Common myeloid progenitor, CD34-positive (primary cell): ENCODE measurements at regions not wholly inside any gene's neighbourhood (a gene's known extent, or its start where the extent isn't known, plus 50 kb on each side); places are given as distances from the start of the nearest gene placed in this dataset.

Source experiments
- CTCF ChIA-PET: fragments of 350-600 bp; sonication (Branson Sonifier 250); formaldehyde crosslinking; loops from one replicate; lab custom pipeline; 2021; ENCODE audit warnings: antibody characterized with exemption; lab: Charles Lee
- POLR2A ChIA-PET: fragments of 350-600 bp; sonication (Branson Sonifier 250); formaldehyde crosslinking; loops from one replicate; lab custom pipeline; 2021; ENCODE audit warnings: antibody characterized with exemption; lab: Charles Lee
- DNase-seq, 3 donors: peaks; one replicate each; pipeline versions ENCODE4 v3.0.0 to v3.0.0-alpha.2; 2013
- H3K27ac ChIP-seq, 2 experiments: 1 replicate in 1 of 2; 2 replicates in 1 of 2; pipeline ENCODE4 v1.7.0; 2013; ENCODE audit warnings: inconsistent platforms in 2 of 2, low read length in 2 of 2, mild to moderate bottlenecking in 2 of 2, low read depth in 1 of 2, moderate library complexity in 1 of 2; ENCODE audit not compliant: severe bottlenecking in 2 of 2, insufficient read depth in 1 of 2, poor library complexity in 1 of 2
- H3K27me3 ChIP-seq, 5 experiments: replicated peaks in 2 of 5; 1 replicate in 3 of 5; 2 replicates in 2 of 5; pipeline versions ENCODE4 v1.6.1 to v1.7.0; 2013; ENCODE audit warnings: low read length in 4 of 5, mild to moderate bottlenecking in 2 of 5, moderate library complexity in 2 of 5, inconsistent platforms in 1 of 5; ENCODE audit not compliant: insufficient read depth in 5 of 5, control insufficient read depth in 4 of 5
- H3K36me3 ChIP-seq, 4 experiments: 1 replicate in 2 of 4; 2 replicates in 2 of 4; pipeline versions ENCODE4 v1.6.1 to v1.7.0; 2013; ENCODE audit warnings: low read length in 3 of 4, control low read depth in 1 of 4, mild to moderate bottlenecking in 1 of 4; ENCODE audit not compliant: control insufficient read depth in 4 of 4, insufficient read depth in 4 of 4
- H3K4me1 ChIP-seq, 4 experiments: 1 replicate in 3 of 4; 2 replicates in 1 of 4; pipeline versions ENCODE4 v1.6.1 to v1.7.1; 2013; ENCODE audit warnings: low read length in 3 of 4, mild to moderate bottlenecking in 3 of 4, control low read depth in 1 of 4, inconsistent platforms in 1 of 4, moderate library complexity in 1 of 4; ENCODE audit not compliant: control insufficient read depth in 4 of 4, insufficient read depth in 4 of 4; ENCODE audit errors: control extremely low read depth in 1 of 4
- H3K4me3 ChIP-seq, 7 experiments: 1 replicate in 4 of 7; 2 replicates in 3 of 7; pipeline versions ENCODE4 v1.5.1 to v1.7.0; 2013; ENCODE audit warnings: mild to moderate bottlenecking in 7 of 7, low read length in 6 of 7, moderate library complexity in 6 of 7, inconsistent platforms in 2 of 7, low read depth in 2 of 7, control low read depth in 1 of 7; ENCODE audit not compliant: insufficient read depth in 4 of 7, control insufficient read depth in 1 of 7; ENCODE audit errors: extremely low read depth in 1 of 7
- H3K9me3 ChIP-seq, 5 experiments: 1 replicate in 4 of 5; 2 replicates in 1 of 5; pipeline versions ENCODE4 v1.6.1 to v1.7.1; 2013; ENCODE audit warnings: low read length in 4 of 5, mild to moderate bottlenecking in 2 of 5, inconsistent platforms in 1 of 5, low read depth in 1 of 5, moderate library complexity in 1 of 5; ENCODE audit not compliant: control insufficient read depth in 4 of 5, insufficient read depth in 2 of 5; ENCODE audit errors: control extremely low read depth in 1 of 5
- WGBS: methylation state at CpG from one replicate; pipeline ENCODE4 v1.1.5; 2013; ENCODE audit not compliant: insufficient coverage; 5-methylcytosine and 5-hydroxymethylcytosine counted together

DNA sequence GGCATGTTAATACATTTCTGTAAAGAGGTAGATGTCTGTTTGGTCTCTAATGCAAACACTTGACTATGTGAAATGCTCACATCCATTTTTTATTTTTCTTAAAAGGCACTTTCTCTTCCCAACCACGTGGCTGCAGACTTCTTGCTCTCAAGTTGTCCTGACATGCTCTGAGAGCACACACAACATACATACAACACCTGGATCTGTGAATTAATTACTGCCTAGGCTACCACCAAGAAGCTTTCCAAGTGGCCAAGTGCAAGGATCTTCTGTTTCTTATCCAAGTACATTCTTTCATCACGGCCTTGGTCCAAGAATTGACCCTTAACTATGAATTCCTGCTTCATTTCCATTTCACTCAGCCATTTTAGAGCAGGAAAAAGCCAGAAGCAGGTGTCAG, 110.8 kb downstream of the SPRY1 start:
- CTCF ChIA-PET, result no interaction called here
- Histone ChIP-seq H3K36me3 (no peaks in the 10 kb centered on the region), H3K9me3 (no peaks in the 10 kb centered on the region), H3K27ac (no peak overlapping the region), H3K4me3 (no peak overlapping the region), H3K27me3 (no peaks in the 10 kb centered on the region), H3K4me1 (peaks cover 0 to 12% (median 3%) of the 10 kb centered on the region in 4 experiments)
- WGBS, result 65% methylated on average over 2 of the region's 2 CpGs
- DNase-seq, result no peak
- POLR2A ChIA-PET, result interaction anchor here (0.8 kb wide), 1 partner anchor 48 kb away, joined by 3 read pairs; no protein-coding TSS in a partner anchor

DNA sequence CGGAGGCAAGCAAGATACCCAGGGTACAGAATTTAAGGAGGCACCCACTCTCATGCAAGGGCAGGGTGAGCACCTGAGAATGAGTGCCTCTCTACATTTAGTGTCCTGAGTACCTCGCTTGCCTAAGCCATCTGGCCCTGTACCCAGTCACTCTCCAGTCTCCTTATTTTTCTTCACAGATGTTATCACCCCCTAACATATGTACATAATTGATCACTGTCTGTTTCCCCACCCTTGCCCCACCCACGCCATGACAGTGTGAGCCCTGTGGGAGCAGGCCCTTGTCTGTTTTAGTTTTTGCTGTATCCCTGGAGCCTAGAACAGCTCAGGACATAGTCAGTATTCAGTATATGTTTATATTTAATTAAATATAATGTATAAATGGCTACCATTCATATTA, 113.6 kb downstream of the SPRY1 start:
- 87% methylated on average over 2 of the region's 3 CpGs for WGBS
- CTCF ChIA-PET, result interaction anchor here (1.3 kb wide), 1 partner anchor 10 kb away, joined by 4 read pairs; no protein-coding TSS in a partner anchor
- H3K4me1 ChIP-seq, result peaks cover 0 to 7% (median 3%) of the 10 kb centered on the region in 4 experiments
- H3K27ac ChIP-seq, result no peak overlapping the region
- no peak overlapping the region for H3K4me3 ChIP-seq
- no peaks in the 10 kb centered on the region for H3K36me3 ChIP-seq
- POLR2A ChIA-PET, result no interaction called here
- DNase-seq, result peak in 1 of 3 donors; percentile 28
- H3K27me3 ChIP-seq, result no peaks in the 10 kb centered on the region
- no peaks in the 10 kb centered on the region for H3K9me3 ChIP-seq

DNA sequence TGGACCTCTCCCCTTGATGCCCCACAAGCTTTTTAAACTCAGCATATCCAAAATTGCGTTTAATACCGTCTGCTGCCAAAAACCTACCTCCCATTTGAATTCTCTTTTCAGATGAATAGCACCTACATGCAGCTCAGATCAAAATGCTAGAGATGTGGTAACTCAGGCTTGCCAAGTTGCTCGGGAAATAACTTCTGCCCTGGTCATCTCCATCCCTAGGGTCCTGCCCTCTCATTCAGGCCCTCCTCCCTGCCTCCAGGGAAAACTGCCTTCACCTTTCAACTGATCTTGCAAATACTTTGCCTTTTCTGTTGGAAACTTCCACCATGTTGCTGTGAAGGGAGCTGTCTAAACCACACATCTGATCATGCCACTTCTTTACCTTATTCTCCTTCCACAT, 114.1 kb downstream of the SPRY1 start:
- DNase-seq, result no peak
- H3K27ac ChIP-seq, result no peak overlapping the region
- no peaks in the 10 kb centered on the region for H3K36me3 ChIP-seq
- no peaks in the 10 kb centered on the region for H3K27me3 ChIP-seq
- no peaks in the 10 kb centered on the region for H3K9me3 ChIP-seq
- no peak overlapping the region for H3K4me3 ChIP-seq
- H3K4me1 ChIP-seq, result peaks cover 0 to 6% (median 2%) of the 10 kb centered on the region in 4 experiments
- ChIA-PET POLR2A (no interaction called here), CTCF (interaction anchor here (1.3 kb wide), 1 partner anchor 9 kb away, joined by 4 read pairs; no protein-coding TSS in a partner anchor)
- WGBS, result 100% methylated on average over 2 of the region's 3 CpGs

DNA sequence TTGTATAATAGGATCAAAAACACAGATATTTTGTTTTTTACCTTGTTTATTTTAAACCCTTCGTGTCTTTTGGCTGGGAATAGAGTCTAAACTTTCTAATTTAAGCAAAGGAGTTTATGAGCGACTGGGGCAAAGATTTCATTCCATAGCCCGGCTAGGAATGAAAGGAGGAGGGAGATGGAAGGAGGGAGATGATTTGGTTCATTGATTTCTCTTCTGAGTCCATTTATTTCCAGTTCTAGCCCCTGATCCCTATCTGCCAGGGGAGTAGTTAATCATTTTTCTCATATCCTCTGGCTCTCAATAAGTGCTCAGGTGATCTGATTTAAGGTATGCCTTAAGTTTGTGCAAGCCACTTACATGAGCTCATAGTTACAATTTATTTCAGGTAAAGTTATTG, 120.0 kb downstream of the SPRY1 start:
- no CpG with 5 or more reads among the region's 3 CpGs for WGBS
- POLR2A ChIA-PET, result no interaction called here
- H3K4me3 ChIP-seq, result no peak overlapping the region
- no peak for DNase-seq
- no peaks in the 10 kb centered on the region for H3K36me3 ChIP-seq
- H3K27ac ChIP-seq, result no peak overlapping the region
- CTCF ChIA-PET, result interaction anchor here (0.9 to 1.5 kb wide), 3 partner anchors 9 to 35 kb away, joined by 4 read pairs; no protein-coding TSS in a partner anchor
- H3K27me3 ChIP-seq, result no peaks in the 10 kb centered on the region
- no peaks in the 10 kb centered on the region for H3K4me1 ChIP-seq
- no peaks in the 10 kb centered on the region for H3K9me3 ChIP-seq

DNA sequence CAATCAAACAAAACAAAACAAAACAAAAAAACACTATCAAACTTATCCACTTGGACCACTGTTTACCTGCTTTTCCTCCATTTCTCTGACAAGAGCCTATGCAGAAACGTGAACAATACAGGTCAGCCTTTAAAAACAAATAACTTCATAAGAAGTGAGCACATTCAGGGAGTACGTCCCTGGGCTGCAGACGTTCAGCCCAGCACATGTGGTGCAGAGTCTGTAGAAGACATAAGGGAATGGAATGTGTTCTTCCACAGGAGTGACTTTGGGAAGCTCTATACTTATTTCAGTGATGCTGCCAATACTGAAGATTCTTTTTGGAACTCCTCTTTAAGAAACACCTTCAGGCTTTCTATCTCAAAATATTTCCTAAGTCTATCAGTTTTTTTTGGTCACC, 120.6 kb downstream of the SPRY1 start:
- Histone ChIP-seq H3K4me3 (no peak overlapping the region), H3K9me3 (no peaks in the 10 kb centered on the region), H3K27me3 (no peaks in the 10 kb centered on the region), H3K27ac (no peak overlapping the region), H3K36me3 (no peaks in the 10 kb centered on the region), H3K4me1 (no peaks in the 10 kb centered on the region)
- CTCF ChIA-PET, result interaction anchor here (0.8 to 1.5 kb wide), 2 partner anchors 8 to 9 kb away, joined by 3 to 4 read pairs; no protein-coding TSS in a partner anchor
- no peak for DNase-seq
- POLR2A ChIA-PET, result no interaction called here
- WGBS, result 100% methylated on average over 1 of the region's 3 CpGs

DNA sequence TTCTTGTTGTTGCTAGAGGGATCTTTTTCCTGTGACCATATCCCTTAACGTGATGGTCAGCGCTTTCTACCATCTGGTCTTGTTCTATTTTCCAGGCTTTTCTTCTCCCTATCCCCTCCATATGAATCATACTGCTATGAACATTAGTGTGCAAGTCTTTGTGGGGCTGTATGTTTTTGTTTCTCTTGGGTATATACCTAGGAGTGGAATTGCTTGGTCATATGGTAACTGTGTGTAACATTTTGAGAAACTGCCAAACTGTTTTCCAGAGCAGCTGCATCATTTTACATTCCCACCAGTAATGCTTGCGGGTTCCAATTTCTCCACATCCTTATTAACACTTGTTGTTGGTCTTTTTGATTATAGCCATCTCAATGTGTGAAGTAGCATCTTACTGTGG, 121.4 kb downstream of the SPRY1 start:
- POLR2A ChIA-PET, result no interaction called here
- CTCF ChIA-PET, result interaction anchor here (2.2 kb wide), 1 partner anchor 12 kb away, joined by 10 read pairs; no protein-coding TSS in a partner anchor
- H3K27me3 ChIP-seq, result no peaks in the 10 kb centered on the region
- no peaks in the 10 kb centered on the region for H3K36me3 ChIP-seq
- WGBS, result no CpG with 5 or more reads among the region's 3 CpGs
- H3K27ac ChIP-seq, result no peak overlapping the region
- no peak overlapping the region for H3K4me3 ChIP-seq
- H3K4me1 ChIP-seq, result no peaks in the 10 kb centered on the region
- DNase-seq, result no peak
- H3K9me3 ChIP-seq, result no peaks in the 10 kb centered on the region

DNA sequence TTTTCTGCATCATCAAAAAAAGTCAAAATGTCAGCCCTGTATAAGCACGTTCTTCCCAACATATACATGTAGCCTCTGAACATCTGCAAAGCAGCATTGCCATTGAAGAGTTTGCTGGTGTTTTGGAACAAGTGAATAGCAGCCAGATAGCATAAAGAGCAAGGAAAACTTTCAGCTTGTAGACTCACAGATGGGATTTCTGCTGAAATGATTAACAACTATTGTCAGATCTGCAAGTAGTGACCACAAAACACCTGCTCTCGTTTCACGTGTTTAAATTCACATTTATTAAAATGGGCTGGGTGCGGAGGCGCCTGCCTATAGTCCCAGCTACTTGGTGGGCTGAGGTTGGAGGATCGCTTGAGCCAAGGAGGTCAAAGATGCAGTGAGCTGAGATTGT, 123.7 kb downstream of the SPRY1 start:
- ChIA-PET CTCF (interaction anchor here (1.0 to 2.2 kb wide), 3 partner anchors 9 to 23 kb away, joined by 3 to 10 read pairs (median 4); no protein-coding TSS in a partner anchor), POLR2A (no interaction called here)
- 85% methylated on average over 4 of the region's 6 CpGs for WGBS
- Histone ChIP-seq H3K36me3 (no peaks in the 10 kb centered on the region), H3K27me3 (no peaks in the 10 kb centered on the region), H3K4me1 (no peaks in the 10 kb centered on the region), H3K9me3 (no peaks in the 10 kb centered on the region), H3K27ac (no peak overlapping the region), H3K4me3 (no peak overlapping the region)
- DNase-seq, result no peak
